HEK293 (cell line): ENCODE measurements at regions not wholly inside any gene's neighbourhood (a gene's known extent, or its start where the extent isn't known, plus 50 kb on each side); places are given as distances from the start of the nearest gene placed in this dataset.

Experiments
- CTCF ChIA-PET: fragments of 350-600 bp; formaldehyde crosslinking; extraction: SDS; loops from one replicate; lab custom pipeline; 2021; ENCODE audit warnings: antibody characterized with exemption; lab: Yijun Ruan, JAX
- POLR2A ChIA-PET: fragments of 300-600 bp; formaldehyde crosslinking; extraction: SDS; loops from one replicate; lab custom pipeline; 2020; ENCODE audit warnings: antibody characterized with exemption, inconsistent platforms; lab: Yijun Ruan, JAX
- H3K27ac ChIP-seq: fragments of 200-500 bp; sonication (Bioruptor generic); 2 replicates; pipeline ENCODE4 v1.5.1; 2014; ENCODE audit warnings: low read depth, low read length, control low read depth, inconsistent platforms; ENCODE audit errors: extremely low read depth
- H3K36me3 ChIP-seq, 2 experiments: fragments of 200-500 bp in 1 of 2; sonication (Bioruptor generic) in 1 of 2; 1 replicate in 1 of 2; 2 replicates in 1 of 2; pipeline ENCODE4 v1.5.1; 2014 to 2017; ENCODE audit warnings: inconsistent platforms in 2 of 2, low read length in 2 of 2; ENCODE audit not compliant: control insufficient read depth in 2 of 2, insufficient read depth in 1 of 2
- H3K4me1 ChIP-seq: fragments of 200-500 bp; sonication (Bioruptor generic); 2 replicates; pipeline ENCODE4 v1.5.1; 2014; ENCODE audit warnings: mild to moderate bottlenecking, low read length, inconsistent platforms; ENCODE audit not compliant: control insufficient read depth, insufficient read depth
- H3K4me3 ChIP-seq: 2 replicates; pipeline ENCODE4 v1.5.1; 2011; ENCODE audit warnings: low read depth, mild to moderate bottlenecking, control low read depth, low read length, moderate library complexity
- H3K9me3 ChIP-seq: fragments of 200-500 bp; sonication (Bioruptor generic); 2 replicates; pipeline ENCODE4 v1.5.1; 2014; ENCODE audit warnings: low read depth, low read length, inconsistent platforms; ENCODE audit not compliant: control insufficient read depth, insufficient read depth
- KLF7 ChIP-seq: fragments of 450-650 bp; formaldehyde crosslinking; IDR thresholded peaks from 2 replicates; pipeline ENCODE4 v1.5.1; 2016; ENCODE audit warnings: missing biosample characterization, missing genetic modification characterization, borderline replicate concordance
- MYNN ChIP-seq: fragments of 450-650 bp; formaldehyde crosslinking; IDR thresholded peaks from 2 replicates; pipeline ENCODE4 v1.5.1; 2016; ENCODE audit warnings: missing biosample characterization, missing genetic modification characterization, borderline replicate concordance
- OSR2 ChIP-seq: fragments of 450-650 bp; formaldehyde crosslinking; IDR thresholded peaks from 2 replicates; pipeline ENCODE4 v1.5.1; 2016; ENCODE audit warnings: missing biosample characterization, missing genetic modification characterization
- RBAK ChIP-seq: fragments of 450-650 bp; formaldehyde crosslinking; IDR thresholded peaks from 2 replicates; pipeline ENCODE4 v1.5.1; 2016; ENCODE audit warnings: missing biosample characterization, missing genetic modification characterization
- YY2 ChIP-seq: fragments of 450-650 bp; formaldehyde crosslinking; IDR thresholded peaks from 2 replicates; pipeline ENCODE4 v1.5.1; 2016; ENCODE audit warnings: missing biosample characterization, missing genetic modification characterization
- ZNF10 ChIP-seq: fragments of 450-650 bp; formaldehyde crosslinking; IDR thresholded peaks from 2 replicates; pipeline ENCODE4 v1.5.1; 2017; ENCODE audit warnings: missing biosample characterization, missing genetic modification characterization
- ZNF121 ChIP-seq: fragments of 450-650 bp; formaldehyde crosslinking; IDR thresholded peaks from 2 replicates; pipeline ENCODE4 v1.5.1; 2016; ENCODE audit warnings: missing biosample characterization, missing genetic modification characterization
- ZNF132 ChIP-seq: fragments of 450-650 bp; formaldehyde crosslinking; IDR thresholded peaks from 2 replicates; pipeline ENCODE4 v1.5.1; 2017; ENCODE audit warnings: missing biosample characterization, missing genetic modification characterization, borderline replicate concordance
- ZNF174 ChIP-seq: fragments of 450-650 bp; formaldehyde crosslinking; IDR thresholded peaks from 2 replicates; pipeline ENCODE4 v1.5.0; 2017; ENCODE audit warnings: missing biosample characterization, mild to moderate bottlenecking, missing genetic modification characterization
- ZNF19 ChIP-seq: fragments of 450-650 bp; formaldehyde crosslinking; IDR thresholded peaks from 2 replicates; pipeline ENCODE4; 2016; ENCODE audit warnings: missing biosample characterization, missing genetic modification characterization, low read depth
- ZNF2 ChIP-seq: fragments of 450-650 bp; formaldehyde crosslinking; IDR thresholded peaks from 2 replicates; pipeline ENCODE4 v1.5.1; 2016; ENCODE audit warnings: missing biosample characterization, missing genetic modification characterization
- ZNF23 ChIP-seq: fragments of 450-650 bp; formaldehyde crosslinking; IDR thresholded peaks from 2 replicates; pipeline ENCODE4 v1.5.1; 2016; ENCODE audit warnings: missing biosample characterization, missing genetic modification characterization, borderline replicate concordance
- ZNF292 ChIP-seq: fragments of 450-650 bp; formaldehyde crosslinking; IDR thresholded peaks from 2 replicates; pipeline ENCODE4 v1.5.1; 2016; ENCODE audit warnings: low read depth, missing biosample characterization, missing genetic modification characterization, borderline replicate concordance
- ZNF324 ChIP-seq: fragments of 450-650 bp; formaldehyde crosslinking; IDR thresholded peaks from 2 replicates; pipeline ENCODE4 v1.5.1; 2016; ENCODE audit warnings: missing biosample characterization, missing genetic modification characterization
- ZNF391 ChIP-seq: fragments of 450-650 bp; formaldehyde crosslinking; IDR thresholded peaks from 2 replicates; pipeline ENCODE4 v1.5.1; 2016; ENCODE audit warnings: low read depth, missing biosample characterization, missing genetic modification characterization, borderline replicate concordance
- ZNF529 ChIP-seq: fragments of 450-650 bp; formaldehyde crosslinking; IDR thresholded peaks from 2 replicates; pipeline ENCODE4 v1.5.1; 2017; ENCODE audit warnings: missing genetic modification characterization, missing biosample characterization; ENCODE audit not compliant: insufficient replicate concordance
- ZNF629 ChIP-seq: fragments of 450-650 bp; formaldehyde crosslinking; IDR thresholded peaks from 2 replicates; pipeline ENCODE4 v1.5.1; 2017; ENCODE audit warnings: missing biosample characterization, missing genetic modification characterization
- TF ChIP-seq, protein P1 (sequence below): fragments of 450-650 bp; formaldehyde crosslinking; IDR thresholded peaks from 2 replicates; pipeline ENCODE4 v1.5.1; 2016; ENCODE audit warnings: missing biosample characterization, missing genetic modification characterization
- TF ChIP-seq, protein P2 (sequence below): fragments of 450-650 bp; IDR thresholded peaks from 2 replicates; pipeline ENCODE4 v1.5.1; 2018; ENCODE audit warnings: missing biosample characterization, missing genetic modification characterization
- TF ChIP-seq, protein P3 (sequence below): fragments of 450-650 bp; formaldehyde crosslinking; IDR thresholded peaks from 2 replicates; pipeline ENCODE4 v1.5.1; 2016; ENCODE audit warnings: missing biosample characterization, missing genetic modification characterization
- TF ChIP-seq, protein P4 (sequence below): fragments of 450-650 bp; formaldehyde crosslinking; IDR thresholded peaks from 2 replicates; pipeline ENCODE4 v1.5.1; 2016; ENCODE audit warnings: missing biosample characterization, missing genetic modification characterization

DNA sequence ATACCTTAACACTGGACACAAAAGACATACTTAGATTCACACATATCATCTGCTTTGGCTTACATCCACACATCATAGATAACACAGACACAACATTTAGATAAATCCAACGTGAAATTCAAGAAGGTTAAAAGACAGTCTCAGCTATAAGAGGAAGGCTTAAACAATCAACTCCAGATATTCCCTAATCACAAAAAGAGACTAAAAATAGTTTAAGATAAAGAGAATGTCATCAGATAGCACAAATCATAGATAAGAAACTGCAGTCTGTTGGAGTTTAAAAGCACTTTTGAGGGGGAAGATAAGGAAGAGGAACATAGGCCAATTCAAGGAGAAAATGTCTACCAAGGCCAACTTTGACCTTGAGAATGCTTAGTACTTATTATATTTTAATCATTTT is 504.8 kb downstream of the JRKL start:
- POLR2A ChIA-PET, result no interaction called here
- no peaks in the 10 kb centered on the region for H3K36me3 ChIP-seq
- H3K9me3 ChIP-seq, result no peaks in the 10 kb centered on the region
- no peak overlapping the region for H3K4me3 ChIP-seq
- no peak overlapping the region for H3K27ac ChIP-seq
- TF ChIP-seq ZNF292 (tag by site-specific recombination), result no peak
- TF ChIP-seq ZNF10, result no peak
- no peak for TF ChIP-seq ZNF529 (tag by site-specific recombination)
- no peaks in the 10 kb centered on the region for H3K4me1 ChIP-seq
- CTCF ChIA-PET, result no interaction called here

DNA sequence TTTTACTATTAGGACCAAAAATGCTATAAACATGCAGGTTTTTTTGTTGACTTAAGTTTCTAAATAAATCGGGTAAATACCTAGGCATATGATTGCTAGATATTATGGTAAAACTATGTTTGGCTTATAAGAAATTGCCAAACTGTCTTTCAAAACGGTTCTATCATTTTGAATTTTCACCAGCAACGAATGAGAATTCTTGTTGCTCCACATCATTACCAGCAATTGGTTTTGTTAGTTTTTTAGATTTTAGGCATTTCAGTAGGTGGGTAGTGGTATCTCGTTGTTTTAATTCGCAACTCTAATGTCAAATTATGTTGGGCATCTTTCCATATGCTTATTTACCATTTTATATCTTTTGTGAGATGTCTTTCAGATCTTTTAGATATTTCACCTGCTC is 510.2 kb downstream of the JRKL start:
- H3K4me1 ChIP-seq, result no peaks in the 10 kb centered on the region
- TF ChIP-seq ZNF121 (tag by site-specific recombination) (no peak), ZNF2 (tag by site-specific recombination) (no peak), ZNF23 (tag by site-specific recombination) (no peak), MYNN (tag by site-specific recombination) (no peak), OSR2 (no peak)
- no peak overlapping the region for H3K27ac ChIP-seq
- CTCF ChIA-PET, result no interaction called here
- no peaks in the 10 kb centered on the region for H3K9me3 ChIP-seq
- H3K36me3 ChIP-seq, result no peaks in the 10 kb centered on the region
- POLR2A ChIA-PET, result no interaction called here
- no peak overlapping the region for H3K4me3 ChIP-seq

DNA sequence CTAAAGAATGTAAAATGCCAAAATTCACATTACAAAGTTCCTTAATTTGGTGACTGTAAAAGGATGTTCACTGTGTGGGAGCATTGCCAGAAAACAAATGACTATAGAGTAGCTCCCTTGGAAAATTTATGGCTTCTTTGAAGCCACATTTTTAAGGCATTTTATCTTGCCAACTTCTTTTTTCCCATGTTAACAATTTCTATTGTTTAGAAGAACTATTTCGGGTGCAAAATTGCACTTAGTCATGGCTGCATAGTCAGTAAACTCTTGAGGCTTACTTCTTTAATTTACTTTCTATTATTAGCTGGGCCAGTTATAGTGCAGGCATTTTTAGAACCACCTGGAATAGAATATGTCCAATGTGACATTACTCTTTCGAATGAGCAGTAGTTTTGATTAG is 515.3 kb downstream of the JRKL start:
- no peaks in the 10 kb centered on the region for H3K36me3 ChIP-seq
- POLR2A ChIA-PET, result no interaction called here
- no peak overlapping the region for H3K4me3 ChIP-seq
- no peaks in the 10 kb centered on the region for H3K4me1 ChIP-seq
- TF ChIP-seq, protein P1, sequence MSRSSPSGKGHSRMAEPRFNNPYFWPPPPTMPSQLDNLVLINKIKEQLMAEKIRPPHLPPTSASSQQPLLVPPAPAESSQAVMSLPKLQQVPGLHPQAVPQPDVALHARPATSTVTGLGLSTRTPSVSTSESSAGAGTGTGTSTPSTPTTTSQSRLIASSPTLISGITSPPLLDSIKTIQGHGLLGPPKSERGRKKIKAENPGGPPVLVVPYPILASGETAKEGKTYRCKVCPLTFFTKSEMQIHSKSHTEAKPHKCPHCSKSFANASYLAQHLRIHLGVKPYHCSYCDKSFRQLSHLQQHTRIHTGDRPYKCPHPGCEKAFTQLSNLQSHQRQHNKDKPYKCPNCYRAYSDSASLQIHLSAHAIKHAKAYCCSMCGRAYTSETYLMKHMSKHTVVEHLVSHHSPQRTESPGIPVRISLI (tag by site-specific recombination), result no peak
- TF ChIP-seq RBAK, result no peak
- TF ChIP-seq, protein P2, sequence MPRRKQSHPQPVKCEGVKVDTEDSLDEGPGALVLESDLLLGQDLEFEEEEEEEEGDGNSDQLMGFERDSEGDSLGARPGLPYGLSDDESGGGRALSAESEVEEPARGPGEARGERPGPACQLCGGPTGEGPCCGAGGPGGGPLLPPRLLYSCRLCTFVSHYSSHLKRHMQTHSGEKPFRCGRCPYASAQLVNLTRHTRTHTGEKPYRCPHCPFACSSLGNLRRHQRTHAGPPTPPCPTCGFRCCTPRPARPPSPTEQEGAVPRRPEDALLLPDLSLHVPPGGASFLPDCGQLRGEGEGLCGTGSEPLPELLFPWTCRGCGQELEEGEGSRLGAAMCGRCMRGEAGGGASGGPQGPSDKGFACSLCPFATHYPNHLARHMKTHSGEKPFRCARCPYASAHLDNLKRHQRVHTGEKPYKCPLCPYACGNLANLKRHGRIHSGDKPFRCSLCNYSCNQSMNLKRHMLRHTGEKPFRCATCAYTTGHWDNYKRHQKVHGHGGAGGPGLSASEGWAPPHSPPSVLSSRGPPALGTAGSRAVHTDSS (tag by site-specific recombination), result no peak
- no peak for TF ChIP-seq ZNF324 (tag by site-specific recombination)
- TF ChIP-seq MYNN (tag by site-specific recombination), result no peak
- no peak for TF ChIP-seq ZNF391 (tag by site-specific recombination)
- TF ChIP-seq ZNF132 (tag by site-specific recombination), result no peak
- no peaks in the 10 kb centered on the region for H3K9me3 ChIP-seq
- no peak overlapping the region for H3K27ac ChIP-seq
- CTCF ChIA-PET, result no interaction called here

DNA sequence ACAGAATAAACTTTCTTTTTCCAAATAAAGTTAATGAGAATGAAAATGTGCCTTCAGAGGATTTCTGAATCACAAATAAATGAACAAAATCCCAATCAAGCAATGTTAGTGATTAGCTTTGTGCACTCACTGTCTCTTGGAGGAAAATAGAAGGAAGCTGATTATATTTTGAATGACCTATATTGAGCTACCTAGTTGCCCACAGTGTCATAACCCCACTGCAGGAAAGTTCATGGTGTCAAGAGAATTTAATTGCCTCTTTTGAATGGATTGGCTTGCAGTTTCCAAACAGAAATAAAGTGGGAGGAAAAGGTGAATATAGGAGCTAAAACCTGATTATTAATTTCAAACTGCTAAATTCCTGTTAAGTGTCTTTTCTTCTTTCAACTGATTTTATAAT is 515.9 kb downstream of the JRKL start:
- no peak overlapping the region for H3K27ac ChIP-seq
- no peaks in the 10 kb centered on the region for H3K4me1 ChIP-seq
- H3K9me3 ChIP-seq, result no peaks in the 10 kb centered on the region
- no peaks in the 10 kb centered on the region for H3K36me3 ChIP-seq
- no peak overlapping the region for H3K4me3 ChIP-seq
- ChIA-PET CTCF (interaction anchor here (0.6 kb wide), 1 partner anchor 1069 kb away, joined by 3 read pairs; no protein-coding TSS in a partner anchor), POLR2A (no interaction called here)
- TF ChIP-seq, protein P3, sequence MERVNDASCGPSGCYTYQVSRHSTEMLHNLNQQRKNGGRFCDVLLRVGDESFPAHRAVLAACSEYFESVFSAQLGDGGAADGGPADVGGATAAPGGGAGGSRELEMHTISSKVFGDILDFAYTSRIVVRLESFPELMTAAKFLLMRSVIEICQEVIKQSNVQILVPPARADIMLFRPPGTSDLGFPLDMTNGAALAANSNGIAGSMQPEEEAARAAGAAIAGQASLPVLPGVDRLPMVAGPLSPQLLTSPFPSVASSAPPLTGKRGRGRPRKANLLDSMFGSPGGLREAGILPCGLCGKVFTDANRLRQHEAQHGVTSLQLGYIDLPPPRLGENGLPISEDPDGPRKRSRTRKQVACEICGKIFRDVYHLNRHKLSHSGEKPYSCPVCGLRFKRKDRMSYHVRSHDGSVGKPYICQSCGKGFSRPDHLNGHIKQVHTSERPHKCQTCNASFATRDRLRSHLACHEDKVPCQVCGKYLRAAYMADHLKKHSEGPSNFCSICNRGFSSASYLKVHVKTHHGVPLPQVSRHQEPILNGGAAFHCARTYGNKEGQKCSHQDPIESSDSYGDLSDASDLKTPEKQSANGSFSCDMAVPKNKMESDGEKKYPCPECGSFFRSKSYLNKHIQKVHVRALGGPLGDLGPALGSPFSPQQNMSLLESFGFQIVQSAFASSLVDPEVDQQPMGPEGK (tag by site-specific recombination), result no peak
- TF ChIP-seq ZNF174 (tag by site-specific recombination) (no peak), KLF7 (tag by site-specific recombination) (no peak), YY2 (no peak), ZNF629 (no peak), ZNF19 (tag by site-specific recombination) (no peak)
- TF ChIP-seq, protein P4, sequence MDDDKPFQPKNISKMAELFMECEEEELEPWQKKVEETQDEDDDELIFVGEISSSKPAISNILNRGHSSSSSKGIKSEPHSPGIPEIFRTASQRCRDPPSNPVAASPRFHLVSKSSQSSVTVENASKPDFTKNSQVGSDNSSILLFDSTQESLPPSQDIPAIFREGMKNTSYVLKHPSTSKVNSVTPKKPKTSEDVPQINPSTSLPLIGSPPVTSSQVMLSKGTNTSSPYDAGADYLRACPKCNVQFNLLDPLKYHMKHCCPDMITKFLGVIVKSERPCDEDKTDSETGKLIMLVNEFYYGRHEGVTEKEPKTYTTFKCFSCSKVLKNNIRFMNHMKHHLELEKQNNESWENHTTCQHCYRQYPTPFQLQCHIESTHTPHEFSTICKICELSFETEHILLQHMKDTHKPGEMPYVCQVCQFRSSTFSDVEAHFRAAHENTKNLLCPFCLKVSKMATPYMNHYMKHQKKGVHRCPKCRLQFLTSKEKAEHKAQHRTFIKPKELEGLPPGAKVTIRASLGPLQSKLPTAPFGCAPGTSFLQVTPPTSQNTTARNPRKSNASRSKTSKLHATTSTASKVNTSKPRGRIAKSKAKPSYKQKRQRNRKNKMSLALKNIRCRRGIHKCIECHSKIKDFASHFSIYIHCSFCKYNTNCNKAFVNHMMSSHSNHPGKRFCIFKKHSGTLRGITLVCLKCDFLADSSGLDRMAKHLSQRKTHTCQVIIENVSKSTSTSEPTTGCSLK (tag by site-specific recombination), result no peak
